ENCODE measurements at regions not wholly inside any gene's neighbourhood (a gene's known extent, or its start where the extent isn't known, plus 50 kb on each side); places are given as distances from the start of the nearest gene placed in this dataset.

GRCh38 chr6:11318835-11319813 lies 86.7 kb upstream of the NEDD9 start:
- CTCF ChIA-PET = interaction anchor here (0.7 to 1.0 kb wide), 2 partner anchors 174 to 177 kb away, joined by 3 to 4 read pairs; no protein-coding TSS in a partner anchor
- Histone ChIP-seq H3K4me3 (ENCODE audit: low read depth, low read length) (no peak overlapping the region), H3K36me3 (ENCODE audit: control insufficient read depth in 2 of 2, insufficient read depth in 1 of 2, low read length in 2 of 2) (no peaks in the 10 kb centered on the region), H3K4me1 (ENCODE audit: control insufficient read depth, insufficient read depth, low read length) (peaks cover 11% of the 10 kb centered on the region), H3K27ac (ENCODE audit: extremely low read depth, low read depth, low read length) (0 out of 2 replicates have a peak overlapping the region, but pooled peaks have one; percentile 34), H3K9me3 (ENCODE audit: control insufficient read depth, insufficient read depth, low read depth, low read length) (no peaks in the 10 kb centered on the region)
- POLR2A ChIA-PET = interaction anchor here (0.9 to 2.4 kb wide), 2 partner anchors 49 to 87 kb away, joined by 3 to 9 read pairs; partner anchors contain the start of gene NEDD9
- TF ChIP-seq OVOL3 (tag by site-specific recombination; IDR thresholded peaks at IDR 0.05) = 0 out of 2 replicates have a peak, but pooled peaks have one; percentile 9
- no peak for TF ChIP-seq ZNF140 (tag by site-specific recombination; IDR thresholded peaks at IDR 0.05)
- no peak for TF ChIP-seq ZNF549 (tag by site-specific recombination; IDR thresholded peaks at IDR 0.05)
- TF ChIP-seq ZBTB20 (tag by site-specific recombination; IDR thresholded peaks at IDR 0.05) = peak; percentile 43
- TF ChIP-seq ZNF777 (tag by site-specific recombination; IDR thresholded peaks at IDR 0.05; ENCODE audit: borderline replicate concordance) = peak; percentile 31; the same call in 1 of the 2 replicates
- no peak for TF ChIP-seq AEBP2 (tag by site-specific recombination; IDR thresholded peaks at IDR 0.05; ENCODE audit: borderline replicate concordance)
- no peak for TF ChIP-seq TSHZ1 (tag by site-specific recombination; IDR thresholded peaks at IDR 0.05; ENCODE audit: borderline replicate concordance)
- peak; percentile 91 for TF ChIP-seq ZNF18 (tag by site-specific recombination; IDR thresholded peaks at IDR 0.05)
- TF ChIP-seq ZBTB26 (tag by site-specific recombination; optimal IDR thresholded peaks at IDR 0.05) = peak; percentile 19
- TF ChIP-seq ZSCAN4 (tag by site-specific recombination; IDR thresholded peaks at IDR 0.05) = peak; percentile 66
- TF ChIP-seq ZNF311 (tag by site-specific recombination; IDR thresholded peaks at IDR 0.05; ENCODE audit: borderline replicate concordance) = peak; percentile 88; the same call in 1 of the 2 replicates
- TF ChIP-seq BCL11A (tag by site-specific recombination; IDR thresholded peaks at IDR 0.05; ENCODE audit: low read depth) = no peak
- no peak for TF ChIP-seq HIC1 (tag by site-specific recombination; IDR thresholded peaks at IDR 0.05)
- 0 out of 2 replicates have a peak, but pooled peaks have one; percentile 26 for TF ChIP-seq ZNF776 (tag by site-specific recombination; IDR thresholded peaks at IDR 0.05; ENCODE audit: borderline replicate concordance)
- TF ChIP-seq ZNF621 (tag by site-specific recombination; IDR thresholded peaks at IDR 0.05) = peak; percentile 33; the same call in 1 of the 2 replicates
- TF ChIP-seq ZNF521 (tag by site-specific recombination; IDR thresholded peaks at IDR 0.05) = peak; percentile 18; the same call in 1 of the 2 replicates
- no peak for TF ChIP-seq ZNF335 (tag by site-specific recombination; conservative IDR thresholded peaks at IDR 0.05)
- no peak for TF ChIP-seq ZNF23 (tag by site-specific recombination; IDR thresholded peaks at IDR 0.05; ENCODE audit: borderline replicate concordance)
- TF ChIP-seq ZNF707 (tag by site-specific recombination; IDR thresholded peaks at IDR 0.05) = 0 out of 2 replicates have a peak, but pooled peaks have one; percentile 22
- TF ChIP-seq SALL2 (tag by site-specific recombination; IDR thresholded peaks at IDR 0.05; ENCODE audit: borderline replicate concordance) = no peak
- no peak for TF ChIP-seq ZNF112 (tag by site-specific recombination; IDR thresholded peaks at IDR 0.05)
- TF ChIP-seq ZNF785 (tag by site-specific recombination; IDR thresholded peaks at IDR 0.05) = no peak
- peak; percentile 62; the same call in 1 of the 2 replicates for TF ChIP-seq GLI4 (tag by site-specific recombination; IDR thresholded peaks at IDR 0.05)
